ENCODE measurements at regions not wholly inside any gene's neighbourhood (a gene's known extent, or its start where the extent isn't known, plus 50 kb on each side); places are given as distances from the start of the nearest gene placed in this dataset.
A peak's percentile ranks its signal among the peaks of the same experiment; 100 is the strongest.

GRCh38 chr20:30811885-30812671 is 445.4 kb upstream of the DEFB115 start:
- H3K56ac ChIP-seq (replicated peaks; ENCODE audit: insufficient read length, low read depth, low read length), result no peak overlapping the region
- H3K79me2 ChIP-seq (ENCODE audit: control insufficient read depth in 1 of 2, insufficient read depth in 2 of 2, low read length in 2 of 2), result no peaks in the 10 kb centered on the region
- peaks cover 0 to 3% (median 3%) of the 10 kb centered on the region in 4 experiments; a peak in 5 of 7 replicates for H3K27me3 ChIP-seq (replicated peaks in 1 of 4; ENCODE audit: control insufficient read depth in 3 of 4, extremely low read depth in 1 of 4, insufficient read depth in 3 of 4, low read length in 3 of 4)
- no peak overlapping the region for H3K9ac ChIP-seq (replicated peaks in 1 of 4; ENCODE audit: extremely low read depth in 1 of 4, low read depth in 3 of 4, low read length in 3 of 4)
- ChIA-PET CTCF (ENCODE audit: partially characterized antibody) (no interaction called here), POLR2A (ENCODE audit: partially characterized antibody) (no interaction called here)
- H3K4me1 ChIP-seq (replicated peaks in 1 of 4; ENCODE audit: control insufficient read depth in 3 of 4, insufficient read depth in 4 of 4, low read length in 3 of 4), result no peaks in the 10 kb centered on the region
- no peak overlapping the region for H2AFZ ChIP-seq (ENCODE audit: low read length)
- no peak overlapping the region for H4K91ac ChIP-seq (replicated peaks; ENCODE audit: insufficient read length, low read length)
- peak overlapping the region in 2 of 4 experiments; percentile 7 to 43; a peak in 3 of 8 replicates for H3K4me3 ChIP-seq (ENCODE audit: extremely low read depth in 1 of 4, insufficient read depth in 2 of 4, low read depth in 3 of 4, low read length in 4 of 4)
- H3K4me2 ChIP-seq (ENCODE audit: insufficient read depth in 1 of 2, low read depth in 2 of 2, low read length in 2 of 2), result peak overlapping the region; percentile 49 to 59
- no peak overlapping the region for H2BK15ac ChIP-seq (ENCODE audit: low read length)
- H3K18ac ChIP-seq (ENCODE audit: extremely low read depth, low read length), result no peak overlapping the region
- H2BK12ac ChIP-seq (ENCODE audit: low read depth, low read length), result no peak overlapping the region
- no peak for FAIRE-seq
- DNase-seq (ENCODE audit: low read depth in 1 of 2, low spot score in 2 of 2), result peak in 1 of 2 experiments; percentile 52
- H3K23me2 ChIP-seq (ENCODE audit: low read depth, low read length), result no peaks in the 10 kb centered on the region
- no peak overlapping the region for H4K5ac ChIP-seq (ENCODE audit: insufficient read length, low read depth, low read length)
- H3K27ac ChIP-seq (ENCODE audit: low read depth, low read length), result no peak overlapping the region
- no peak overlapping the region for H2AK5ac ChIP-seq (ENCODE audit: low read depth, low read length)
- no peak overlapping the region for H2BK120ac ChIP-seq (replicated peaks; ENCODE audit: low read depth, low read length)
- H3K14ac ChIP-seq (ENCODE audit: insufficient read length), result no peak overlapping the region
- H4K20me1 ChIP-seq (replicated peaks in 1 of 2; ENCODE audit: control insufficient read depth in 1 of 2, insufficient read depth in 2 of 2, low read length in 2 of 2), result no peaks in the 10 kb centered on the region
- no peak overlapping the region for H2BK20ac ChIP-seq (ENCODE audit: low read length)
- no peak overlapping the region for H3K23ac ChIP-seq (ENCODE audit: insufficient read length)
- H2BK5ac ChIP-seq (ENCODE audit: low read depth, low read length), result no peak overlapping the region
- no peak overlapping the region for H3K4ac ChIP-seq (replicated peaks; ENCODE audit: insufficient read length, low read depth, low read length)
- H3K36me3 ChIP-seq (ENCODE audit: control insufficient read depth in 2 of 4, insufficient read depth in 4 of 4, low read length in 3 of 4), result peaks cover 0 to 4% (median 0%) of the 10 kb centered on the region in 4 experiments; a peak in 1 of 8 replicates
- peaks cover 32 to 52% of the 10 kb centered on the region in 2 experiments for H3K9me3 ChIP-seq (ENCODE audit: insufficient read depth in 2 of 2, low read depth in 1 of 2, low read length in 1 of 2)
- no peaks in the 10 kb centered on the region for H3K79me1 ChIP-seq (ENCODE audit: low read depth, low read length)
- no peak overlapping the region for H4K8ac ChIP-seq (ENCODE audit: extremely low read depth, insufficient read depth, low read length)
- WGBS, 2 experiments (ENCODE audit: extremely low coverage in 1 of 2, insufficient coverage in 1 of 2, insufficient read length in 1 of 2, insufficient replicate concordance in 2 of 2, low coverage in 1 of 2, low lambda C conversion rate in 2 of 2, missing lambda C conversion rate in 1 of 2), result 75% methylated on average over 32 of the region's 34 CpGs; no CpG with 5 or more reads in 1 of the 2 experiments
- TF ChIP-seq POLR2A (IDR thresholded peaks at IDR 0.05; ENCODE audit: control extremely low read depth in 1 of 2, low read depth in 2 of 2, low read length in 2 of 2) (no peak), SP1 (IDR thresholded peaks at IDR 0.05; ENCODE audit: low read depth, low read length) (no peak), CTCF (IDR thresholded peaks at IDR 0.05; ENCODE audit: control extremely low read depth in 1 of 3, insufficient read depth in 1 of 3, low read depth in 1 of 3, low read length in 3 of 3) (no peak), HDAC2 (IDR thresholded peaks at IDR 0.05; ENCODE audit: borderline replicate concordance in 1 of 2, low read depth in 2 of 2, low read length in 2 of 2) (no peak), EGR1 (IDR thresholded peaks at IDR 0.05; ENCODE audit: borderline replicate concordance, low read depth, low read length) (no peak), TEAD4 (IDR thresholded peaks at IDR 0.05; ENCODE audit: low read depth, low read length) (no peak), USF2 (IDR thresholded peaks at IDR 0.05; ENCODE audit: low read length) (no peak), GABPA (IDR thresholded peaks at IDR 0.05; ENCODE audit: borderline replicate concordance, insufficient read depth, low read length) (no peak), SIRT6 (IDR thresholded peaks at IDR 0.05; ENCODE audit: low read length) (no peak)

Data from H1 (cell line).